B cell (primary cell): ENCODE measurements at regions not wholly inside any gene's neighbourhood (a gene's known extent, or its start where the extent isn't known, plus 50 kb on each side); places are given as distances from the start of the nearest gene placed in this dataset.

Source experiments
- ATAC-seq: fragments of 200-7000 bp; cut with Tn5 transposase; one replicate; pipeline ENCODE4 v1.10.0; 2021; ENCODE audit warnings: low read depth, mild to moderate bottlenecking, moderate number of reproducible peaks, moderate library complexity
- CTCF ChIA-PET: fragments of 350-600 bp; sonication (Branson Sonifier 250); formaldehyde crosslinking; loops from one replicate; lab custom pipeline; 2021; ENCODE audit warnings: antibody characterized with exemption, inconsistent platforms; lab: Charles Lee
- POLR2A ChIA-PET: fragments of 350-600 bp; sonication (Branson Sonifier 250); formaldehyde crosslinking; loops from one replicate; lab custom pipeline; 2021; ENCODE audit warnings: antibody characterized with exemption; lab: Charles Lee
- DNase-seq: peaks from one replicate; pipeline ENCODE4 v3.0.0; 2013
- H2AFZ ChIP-seq: 2 replicates; pipeline ENCODE4 v1.6.1; 2012; ENCODE audit warnings: mild to moderate bottlenecking, low read depth, low read length; ENCODE audit not compliant: insufficient read depth, poor library complexity, severe bottlenecking
- H3K27ac ChIP-seq, 2 donors: 1 replicate in 1 of 2; 2 replicates in 1 of 2; pipeline ENCODE4 v1.5.1; 2012 to 2013; ENCODE audit warnings: low read length in 2 of 2, mild to moderate bottlenecking in 2 of 2, moderate library complexity in 1 of 2
- H3K27me3 ChIP-seq, 4 experiments: fragments of 200-600 bp in 1 of 4; sonication (generic) in 1 of 4; replicated peaks in 1 of 4; 1 replicate in 2 of 4; 2 replicates in 2 of 4; pipeline versions ENCODE4 v1.6.1 to v1.7.0; 2013 to 2016; ENCODE audit warnings: low read length in 3 of 4, mild to moderate bottlenecking in 2 of 4, mixed read lengths in 1 of 4, moderate library complexity in 1 of 4; ENCODE audit not compliant: insufficient read depth in 4 of 4, control insufficient read depth in 3 of 4; ENCODE audit errors: control extremely low read depth in 1 of 4
- H3K36me3 ChIP-seq, 2 experiments: replicated peaks in 1 of 2; 1 replicate in 1 of 2; 2 replicates in 1 of 2; pipeline versions ENCODE4 v1.6.1 to v1.7.1; 2013; ENCODE audit warnings: low read length in 1 of 2; ENCODE audit not compliant: insufficient read depth in 2 of 2, control insufficient read depth in 1 of 2; ENCODE audit errors: control extremely low read depth in 1 of 2, extremely low read depth in 1 of 2
- H3K4me1 ChIP-seq, 2 donors: fragments of 200-600 bp in 1 of 2; sonication (generic) in 1 of 2; 1 replicate in 1 of 2; 2 replicates in 1 of 2; pipeline versions ENCODE4 v1.5.1 to v1.6.1; 2013 to 2017; ENCODE audit warnings: low read length in 2 of 2; ENCODE audit not compliant: control insufficient read depth in 2 of 2, insufficient read depth in 2 of 2
- H3K4me2 ChIP-seq: replicated peaks from 2 replicates; pipeline ENCODE3; 2012; ENCODE audit warnings: mild to moderate bottlenecking, low read depth, low read length; ENCODE audit not compliant: poor library complexity, severe bottlenecking
- H3K4me3 ChIP-seq, 5 experiments: fragments of 200-600 bp in 1 of 5; sonication (generic) in 1 of 5; 1 replicate in 3 of 5; 2 replicates in 2 of 5; pipeline versions ENCODE4 v1.5.1 to v1.7.0; 2011 to 2016; ENCODE audit warnings: low read length in 4 of 5, mild to moderate bottlenecking in 4 of 5, low read depth in 2 of 5, control low read depth in 1 of 5, moderate library complexity in 1 of 5; ENCODE audit not compliant: insufficient read depth in 1 of 5; ENCODE audit errors: control extremely low read depth in 1 of 5, extremely low read depth in 1 of 5
- H3K79me2 ChIP-seq: fragments of 200-600 bp; sonication (generic); one replicate; pipeline ENCODE4 v1.6.0; 2016; ENCODE audit warnings: low read length; ENCODE audit not compliant: control insufficient read depth, insufficient read depth
- H3K9ac ChIP-seq: fragments of 200-600 bp; sonication (generic); 2 replicates; pipeline ENCODE4 v1.6.1; 2017; ENCODE audit warnings: mild to moderate bottlenecking, low read length, moderate library complexity
- H3K9me3 ChIP-seq, 3 donors: one replicate each; pipeline versions ENCODE4 v1.6.1 to v1.7.1; 2013; ENCODE audit warnings: low read length in 2 of 3; ENCODE audit not compliant: control insufficient read depth in 2 of 3, insufficient read depth in 1 of 3; ENCODE audit errors: control extremely low read depth in 1 of 3
- H4K20me1 ChIP-seq: 2 replicates; pipeline ENCODE4 v1.6.0; 2012; ENCODE audit warnings: mild to moderate bottlenecking, low read length; ENCODE audit not compliant: insufficient read depth, control insufficient read depth, poor library complexity, severe bottlenecking
- H3K27ac Mint-ChIP-seq: one replicate; pipeline ENCODE4 v1.8.0; 2021; ENCODE audit warnings: mixed read lengths
- H3K27me3 Mint-ChIP-seq: one replicate; pipeline ENCODE4 v1.8.0; 2021; ENCODE audit warnings: mixed read lengths
- H3K4me1 Mint-ChIP-seq: one replicate; pipeline ENCODE4 v1.8.0; 2021; ENCODE audit warnings: mixed read lengths
- H3K4me3 Mint-ChIP-seq: one replicate; pipeline ENCODE4 v1.8.0; 2021; ENCODE audit warnings: mixed read lengths
- H3K9me3 Mint-ChIP-seq: one replicate; pipeline ENCODE4 v1.8.0; 2022; ENCODE audit warnings: mixed read lengths; ENCODE audit not compliant: insufficient read depth
- CTCF ChIP-seq: fragments of 200-600 bp; IDR thresholded peaks from one replicate; pipeline ENCODE4 v1.8.0; 2022; ENCODE audit warnings: antibody characterized with exemption, mild to moderate bottlenecking
- EZH2 ChIP-seq: IDR thresholded peaks from 2 replicates; pipeline ENCODE4 v1.6.1; 2012; ENCODE audit warnings: borderline replicate concordance, low read depth, mild to moderate bottlenecking, moderate library complexity, low read length; ENCODE audit not compliant: insufficient read depth, poor library complexity, severe bottlenecking
- WGBS: methylation state at CpG from one replicate; pipeline ENCODE4 v1.1.5; 2013; ENCODE audit warnings: missing lambda C conversion rate; ENCODE audit not compliant: insufficient coverage; 5-methylcytosine and 5-hydroxymethylcytosine counted together
- intact Hi-C: fragments of 100-400 bp; cut with micrococcal nuclease; formaldehyde crosslinking; loops from one replicate; pipeline ENCODE4 v1.10.0; 2022

- no peak overlapping the region for H3K9ac ChIP-seq
- TF ChIP-seq EZH2 (no peak), CTCF (no peak)
- Mint-ChIP-seq H3K9me3 (peaks cover 2% of the 10 kb centered on the region), H3K27ac (no peak overlapping the region), H3K4me1 (peaks cover under 1% of the 10 kb centered on the region), H3K4me3 (no peak overlapping the region), H3K27me3 (peaks cover 4% of the 10 kb centered on the region)
- ChIA-PET CTCF (interaction anchor here (1.0 kb wide), 1 partner anchor 421 kb away, joined by 3 read pairs; no protein-coding TSS in a partner anchor), POLR2A (interaction anchor here (0.6 kb wide), 1 partner anchor 124 kb away, joined by 11 read pairs; no protein-coding TSS in a partner anchor)
- H4K20me1 ChIP-seq = no peaks in the 10 kb centered on the region
- H3K27me3 ChIP-seq = peaks cover 0 to 5% (median 2%) of the 10 kb centered on the region in 4 experiments
- DNase-seq = no peak
- H3K36me3 ChIP-seq = no peaks in the 10 kb centered on the region
- no peak overlapping the region for H2AFZ ChIP-seq
- H3K27ac ChIP-seq = no peak overlapping the region
- no peak overlapping the region for H3K4me2 ChIP-seq
- ATAC-seq = no peak
- H3K4me1 ChIP-seq = no peaks in the 10 kb centered on the region
- H3K9me3 ChIP-seq = no peaks in the 10 kb centered on the region
- intact Hi-C loops = no loop called here
- no peaks in the 10 kb centered on the region for H3K79me2 ChIP-seq
- 92% methylated on average over 3 of the region's 7 CpGs for WGBS
- no peak overlapping the region for H3K4me3 ChIP-seq
These were observed 511.1 kb upstream of the PROK2 start for GRCh38 chr3:72295962-72296450.

GRCh38 chr3:72295276-72295961 is 510.5 kb upstream of the PROK2 start:
- ChIA-PET CTCF (interaction anchor here (0.6 to 1.0 kb wide), 2 partner anchors 371 to 420 kb away, joined by 3 read pairs; no protein-coding TSS in a partner anchor), POLR2A (no interaction called here)
- H4K20me1 ChIP-seq = no peaks in the 10 kb centered on the region
- H3K4me1 ChIP-seq = no peaks in the 10 kb centered on the region
- Mint-ChIP-seq H3K4me3 (no peak overlapping the region), H3K4me1 (peaks cover 5% of the 10 kb centered on the region), H3K27me3 (peaks cover 6% of the 10 kb centered on the region), H3K9me3 (peaks cover 2% of the 10 kb centered on the region), H3K27ac (no peak overlapping the region)
- ATAC-seq (no peak), DNase-seq (no peak)
- WGBS = 97% methylated on average over 4 of the region's 7 CpGs
- H3K4me2 ChIP-seq = no peak overlapping the region
- intact Hi-C loops = no loop called here
- H2AFZ ChIP-seq = no peak overlapping the region
- TF ChIP-seq CTCF = no peak
- TF ChIP-seq EZH2 = no peak
- H3K27ac ChIP-seq = no peak overlapping the region
- H3K36me3 ChIP-seq = no peaks in the 10 kb centered on the region
- H3K79me2 ChIP-seq = no peaks in the 10 kb centered on the region
- no peaks in the 10 kb centered on the region for H3K9me3 ChIP-seq
- H3K27me3 ChIP-seq = peaks cover 0 to 5% (median 2%) of the 10 kb centered on the region in 4 experiments
- H3K9ac ChIP-seq = no peak overlapping the region
- H3K4me3 ChIP-seq = no peak overlapping the region
